Motor neuron (in vitro differentiated cells): ENCODE measurements at regions not wholly inside any gene's neighbourhood (a gene's known extent, or its start where the extent isn't known, plus 50 kb on each side); places are given as distances from the start of the nearest gene placed in this dataset.

Experiments
- ATAC-seq, 8 experiments: fragments of 200-7000 bp; cut with Tn5 transposase; replicated peaks in 6 of 8; 2 replicates each; pipeline ENCODE4 v1.8.0; 2021; ENCODE audit warnings: mild to moderate bottlenecking in 8 of 8, moderate library complexity in 8 of 8
- H3K27ac ChIP-seq, 2 donors: fragments of 250-450 bp; sonication (Bioruptor Pico); 2 replicates each; pipeline ENCODE4 v1.9.0; 2021; ENCODE audit warnings: antibody characterized with exemption in 2 of 2, mild to moderate bottlenecking in 2 of 2, moderate library complexity in 1 of 2
- H3K4me1 ChIP-seq, 2 donors: fragments of 250-450 bp; sonication (Bioruptor Pico); replicated peaks in 1 of 2; 2 replicates each; pipeline ENCODE4 v1.6.1; 2021; ENCODE audit warnings: antibody characterized with exemption in 2 of 2, mild to moderate bottlenecking in 2 of 2, moderate library complexity in 1 of 2
- H3K4me3 ChIP-seq, 5 donors: fragments of 250-450 bp; sonication (Bioruptor Pico); 2 replicates each; pipeline ENCODE4 v1.9.0; 2021; ENCODE audit warnings: antibody characterized with exemption in 5 of 5, mild to moderate bottlenecking in 5 of 5, moderate library complexity in 4 of 5
- WGBS, 10 experiments: fragments of 450-650 bp; shearing (Covaris generic); methylation state at CpG; one replicate each; pipeline ENCODE4 v1.0.0; 2022; 5-methylcytosine and 5-hydroxymethylcytosine counted together
- in situ Hi-C, 9 experiments: fragments of 400-800 bp; cut with MboI; loops; one replicate each; pipeline ENCODE4 v1.15.0; 2021; ENCODE audit warnings: low sequenced_read_pairs in 9 of 9, low pct_unique_long_range_greater_than_20kb in 2 of 9; ENCODE audit not compliant: unreplicated experiment in 9 of 9

DNA sequence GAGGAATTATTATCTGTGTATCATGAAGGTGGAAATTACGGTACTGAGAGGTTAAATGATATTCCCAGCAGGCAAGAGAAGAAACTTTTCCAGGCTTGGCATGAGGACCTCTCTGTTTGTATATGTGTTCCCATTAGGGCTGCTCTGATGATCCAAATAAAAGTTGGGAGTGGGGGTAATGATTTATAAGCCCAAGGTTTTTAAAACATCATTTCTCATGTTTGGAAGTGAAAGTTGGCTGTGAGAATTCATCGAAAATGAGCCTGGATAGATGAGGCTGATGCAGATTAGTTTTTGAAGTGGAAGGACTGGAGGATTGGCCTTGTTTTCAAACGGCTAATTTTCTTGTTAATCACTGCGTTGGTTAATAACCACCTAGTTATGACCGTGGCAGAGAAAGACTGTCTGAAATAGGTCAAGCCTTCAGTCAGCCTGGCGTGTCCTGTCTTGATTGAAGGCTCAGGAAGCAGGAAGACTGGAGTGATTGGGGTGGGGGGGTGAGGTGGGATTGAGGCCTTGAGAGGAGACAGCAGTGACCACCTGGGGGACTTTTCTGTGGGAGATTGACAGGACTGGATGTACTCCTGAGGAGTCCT, 391.0 kb upstream of the WWC1 start:
- Histone ChIP-seq H3K4me3 (no peak overlapping the region), H3K4me1 (peaks cover 8 to 23% of the 10 kb centered on the region in 2 donors), H3K27ac (no peak overlapping the region)
- no peak for ATAC-seq
- in situ Hi-C loops: no loop called here
- 25 to 100% (median 73%) methylated on average over 1 to 6 of the region's 6 CpGs for WGBS, 10 experiments

DNA sequence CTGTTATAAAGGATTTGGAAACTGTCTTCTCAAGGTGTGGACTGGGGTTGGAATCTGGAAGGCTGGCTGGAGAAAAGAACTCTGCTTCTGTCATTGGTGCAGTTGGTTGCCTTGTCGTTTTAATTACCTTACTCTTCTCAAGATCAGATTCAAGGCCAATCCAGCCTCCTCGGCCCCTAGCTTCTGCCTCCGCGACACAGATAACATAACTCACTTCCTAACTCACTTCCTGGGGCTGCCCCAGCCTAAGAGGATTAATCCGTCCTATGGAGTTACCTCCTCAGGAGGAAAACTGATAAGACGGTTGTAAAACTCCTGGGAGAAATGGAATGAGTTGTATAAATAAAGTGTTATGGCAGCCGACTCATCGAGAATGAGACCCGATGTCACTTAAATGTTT, 389.1 kb upstream of the WWC1 start:
- ATAC-seq: no peak
- 8 to 100% (median 83%) methylated on average over 1 to 8 of the region's 9 CpGs for WGBS, 10 experiments
- no peak overlapping the region for H3K4me3 ChIP-seq
- H3K27ac ChIP-seq: no peak overlapping the region
- peaks cover 4 to 22% of the 10 kb centered on the region in 2 donors for H3K4me1 ChIP-seq
- in situ Hi-C loops: no loop called here

DNA sequence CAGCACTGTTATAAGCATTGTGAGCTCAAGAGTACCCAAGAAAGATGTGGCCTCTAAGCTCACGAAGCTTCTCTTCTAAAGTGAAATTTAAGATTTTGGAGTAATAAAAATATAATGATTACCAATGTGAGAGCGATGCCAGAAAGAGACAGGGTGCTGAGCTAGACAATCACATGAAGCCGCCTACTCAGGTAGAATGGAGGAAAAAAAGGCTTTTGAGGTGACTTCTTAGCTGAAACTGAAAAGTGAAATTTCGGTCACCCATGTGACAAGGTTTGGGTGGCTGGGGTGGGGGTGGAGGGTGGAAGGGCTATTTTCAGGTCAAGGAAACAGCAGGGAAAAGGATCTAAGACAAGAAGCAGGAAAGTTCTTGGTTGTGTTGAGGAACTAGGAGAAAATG, 388.2 kb upstream of the WWC1 start:
- 33 to 100% (median 90%) methylated on average over 1 to 3 of the region's 4 CpGs; no CpG with 5 or more reads in 3 of the 10 experiments for WGBS, 10 experiments
- no peak for ATAC-seq
- Histone ChIP-seq H3K4me3 (no peak overlapping the region), H3K4me1 (peaks cover 4 to 16% of the 10 kb centered on the region in 2 donors), H3K27ac (no peak overlapping the region)
- in situ Hi-C loops: no loop called here

DNA sequence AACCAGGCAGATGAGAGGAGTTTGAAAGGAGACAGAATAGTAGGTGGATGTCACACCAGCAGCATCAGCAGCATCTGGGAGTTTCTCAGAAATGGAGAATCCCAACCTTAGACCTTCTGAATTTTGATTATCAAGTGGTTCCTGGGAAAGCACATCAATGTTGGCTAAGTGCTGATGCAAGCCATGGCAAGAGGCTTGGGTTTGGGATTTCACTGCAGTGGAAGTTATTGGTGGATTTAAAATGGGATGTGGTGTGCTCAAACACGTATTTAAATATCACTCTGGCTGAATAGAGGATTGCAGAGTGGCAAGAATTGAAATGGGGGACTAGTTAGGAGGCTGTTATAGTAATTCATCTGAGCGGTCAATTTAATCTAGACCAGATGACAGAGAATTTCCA, 387.8 kb upstream of the WWC1 start:
- in situ Hi-C loops: no loop called here
- Histone ChIP-seq H3K4me1 (peaks cover 4 to 16% of the 10 kb centered on the region in 2 donors), H3K4me3 (no peak overlapping the region), H3K27ac (no peak overlapping the region)
- WGBS, 10 experiments: 0 to 83% (median 58%) methylated on average over 1 to 2 of the region's 2 CpGs; no CpG with 5 or more reads in 2 of the 10 experiments
- ATAC-seq: peak in 5 of 8 experiments; percentile 19 to 72 (median 41)

DNA sequence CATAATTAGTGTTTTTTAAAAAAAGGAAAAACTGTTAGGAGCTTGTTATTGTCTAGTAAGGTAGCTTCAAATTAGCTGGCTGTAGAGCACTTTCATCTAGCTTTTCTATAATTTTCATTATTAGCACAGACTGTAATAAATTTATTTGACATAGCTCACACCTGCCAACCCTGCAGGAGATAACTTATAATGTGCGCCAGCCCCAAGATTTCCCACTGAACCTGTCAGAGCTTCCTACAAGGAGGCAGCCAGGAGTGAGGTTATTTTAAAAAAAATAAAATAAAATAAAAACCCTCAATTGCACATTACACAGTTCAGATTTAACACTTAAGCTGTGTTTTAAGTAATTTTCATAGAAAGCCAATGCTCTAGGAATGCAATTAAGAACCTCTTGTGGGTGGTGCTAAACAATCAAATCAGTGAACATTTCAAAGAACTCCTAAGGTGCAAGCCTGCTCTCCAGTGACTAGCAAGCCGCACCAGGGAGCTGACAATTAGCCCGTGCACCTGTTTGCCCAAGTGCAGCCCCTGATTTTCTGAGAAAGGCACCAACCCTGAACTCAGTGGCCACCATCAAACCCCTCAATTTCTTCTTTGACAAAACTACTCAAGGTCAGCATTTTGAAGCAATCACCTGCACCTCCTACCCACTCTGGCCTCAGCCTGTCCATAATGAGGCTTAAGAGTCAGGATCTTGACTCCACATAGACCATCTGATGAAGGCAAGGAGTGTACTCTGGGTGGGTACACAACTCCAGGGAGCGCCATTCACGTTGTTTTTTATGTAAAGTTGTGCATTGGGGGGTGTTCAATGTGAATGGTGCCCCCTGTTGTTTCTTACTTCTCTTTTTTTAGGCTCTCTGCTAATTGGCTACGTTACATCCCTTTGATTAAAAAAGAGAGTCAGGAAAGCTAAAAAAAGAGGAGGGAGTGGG, 385.3 kb upstream of the WWC1 start:
- Histone ChIP-seq H3K4me1 (peaks cover 4 to 16% of the 10 kb centered on the region in 2 donors), H3K4me3 (no peak overlapping the region), H3K27ac (no peak overlapping the region)
- in situ Hi-C loops: no loop called here
- ATAC-seq: peak in 4 of 8 experiments; percentile 49 to 67 (median 59)
- 40 to 100% (median 59%) methylated on average over 1 to 6 of the region's 6 CpGs; no CpG with 5 or more reads in 1 of the 10 experiments for WGBS, 10 experiments

DNA sequence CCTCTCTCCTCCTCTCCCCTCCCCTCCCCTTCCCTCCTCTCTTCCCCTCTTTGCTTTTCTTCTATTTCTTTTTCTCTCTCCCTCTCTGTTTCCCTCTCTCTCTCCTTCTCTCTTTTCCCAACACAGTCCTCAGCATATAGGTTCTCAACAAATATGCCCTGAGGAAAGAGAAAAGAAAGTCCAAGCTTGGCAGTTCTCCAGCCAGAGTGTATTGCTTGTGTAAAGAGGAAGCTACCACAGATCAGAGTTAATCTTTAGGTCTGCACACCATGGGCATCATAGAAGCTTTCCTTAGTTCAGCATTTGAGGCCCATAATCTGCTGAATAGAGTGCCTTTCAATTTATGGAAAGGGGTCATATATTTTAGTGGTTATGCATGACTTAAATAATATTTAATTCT, 382.8 kb upstream of the WWC1 start:
- in situ Hi-C loops: no loop called here
- no peak for ATAC-seq
- Histone ChIP-seq H3K27ac (no peak overlapping the region), H3K4me3 (no peak overlapping the region), H3K4me1 (peaks cover 2 to 11% of the 10 kb centered on the region in 2 donors)

DNA sequence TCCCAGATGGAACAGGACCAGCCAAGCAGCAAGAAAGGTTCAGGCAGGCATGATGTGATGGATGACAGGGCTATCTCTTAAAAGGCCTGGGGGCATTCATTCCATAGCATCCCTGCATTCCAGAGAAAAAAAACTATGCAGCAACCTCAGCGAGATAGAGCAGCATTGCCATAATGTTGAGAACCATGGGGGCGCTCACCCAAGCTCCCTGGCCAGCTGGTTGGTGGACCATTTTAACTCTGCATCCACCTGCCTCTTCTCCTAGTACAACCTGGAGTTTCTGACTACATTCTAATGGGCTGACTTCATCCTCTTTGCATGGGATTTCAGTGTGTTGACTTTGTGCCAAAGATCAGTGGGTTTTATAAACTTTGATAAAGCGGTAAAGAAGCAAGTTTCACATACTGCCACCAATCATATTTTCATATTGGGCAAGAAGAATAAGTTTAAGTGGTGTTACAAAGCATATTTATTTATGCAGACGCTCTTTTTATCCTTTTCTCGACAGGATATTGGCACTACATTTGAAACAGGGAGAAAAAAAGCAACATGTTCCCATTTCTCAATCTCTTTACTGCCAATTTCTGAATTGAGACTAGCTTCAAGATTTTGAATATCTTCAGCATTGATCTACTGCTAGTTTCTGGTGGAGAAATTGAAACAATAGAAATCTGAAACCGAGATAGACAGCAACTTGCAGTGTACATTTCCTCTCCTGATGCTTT, 378.3 kb upstream of the WWC1 start:
- no peak for ATAC-seq
- Histone ChIP-seq H3K4me3 (no peak overlapping the region), H3K27ac (no peak overlapping the region), H3K4me1 (peaks cover 23 to 24% of the 10 kb centered on the region in 2 donors)
- WGBS, 10 experiments: 0 to 100% (median 76%) methylated on average over 1 to 6 of the region's 6 CpGs
- in situ Hi-C loops: no loop called here

DNA sequence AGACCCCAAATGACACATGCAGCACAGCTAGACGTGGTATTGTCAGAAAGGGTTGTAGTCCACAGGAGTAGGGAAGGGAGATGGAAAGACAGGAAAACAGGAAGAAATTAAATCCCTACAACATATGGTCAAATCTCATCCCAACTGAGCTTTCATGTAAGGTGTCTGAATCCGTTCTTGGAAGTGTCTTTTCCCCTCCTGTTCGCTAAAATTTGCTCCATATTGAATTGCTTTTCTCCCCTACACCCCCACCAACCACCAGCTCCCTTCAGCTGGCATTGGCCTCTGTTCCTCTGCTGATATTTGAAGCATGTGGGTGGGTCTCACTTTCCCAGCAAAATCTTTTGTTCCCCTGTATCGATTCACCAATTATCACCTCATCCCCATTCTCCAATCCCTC, 376.2 kb upstream of the WWC1 start:
- 11 to 100% (median 50%) methylated on average over 2 to 4 of the region's 4 CpGs; no CpG with 5 or more reads in 3 of the 10 experiments for WGBS, 10 experiments
- H3K4me3 ChIP-seq: no peak overlapping the region
- in situ Hi-C loops: no loop called here
- no peak for ATAC-seq
- peaks cover 39 to 43% of the 10 kb centered on the region in 2 donors for H3K4me1 ChIP-seq
- no peak overlapping the region for H3K27ac ChIP-seq

DNA sequence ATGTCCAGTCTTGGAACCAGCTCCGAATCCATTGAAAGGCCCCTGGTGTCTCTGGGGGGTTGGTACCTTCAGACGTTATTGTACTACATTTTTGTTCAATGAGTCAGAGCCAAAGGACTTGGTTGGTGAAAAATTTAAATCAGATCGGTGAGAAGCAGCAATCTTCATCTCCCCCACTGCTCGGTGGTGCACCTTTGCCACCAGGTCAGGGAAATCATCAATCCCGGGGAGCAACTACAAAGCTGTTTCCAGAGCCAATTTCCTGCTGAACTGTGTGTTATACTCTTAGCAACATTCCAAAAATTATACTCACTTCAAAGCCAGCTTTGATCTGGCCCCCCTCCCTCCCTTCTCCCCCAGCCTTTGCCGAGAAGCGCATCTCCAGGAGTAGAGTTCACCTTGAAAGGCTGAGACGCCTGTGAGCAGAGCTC, 375.2 kb upstream of the WWC1 start:
- no peak overlapping the region for H3K4me3 ChIP-seq
- no peak for ATAC-seq
- peaks cover 39 to 46% of the 10 kb centered on the region in 2 donors for H3K4me1 ChIP-seq
- 0 to 100% (median 56%) methylated on average over 1 to 6 of the region's 8 CpGs; no CpG with 5 or more reads in 3 of the 10 experiments for WGBS, 10 experiments
- in situ Hi-C loops: no loop called here
- peak overlapping the region; percentile 18 to 71 for H3K27ac ChIP-seq

DNA sequence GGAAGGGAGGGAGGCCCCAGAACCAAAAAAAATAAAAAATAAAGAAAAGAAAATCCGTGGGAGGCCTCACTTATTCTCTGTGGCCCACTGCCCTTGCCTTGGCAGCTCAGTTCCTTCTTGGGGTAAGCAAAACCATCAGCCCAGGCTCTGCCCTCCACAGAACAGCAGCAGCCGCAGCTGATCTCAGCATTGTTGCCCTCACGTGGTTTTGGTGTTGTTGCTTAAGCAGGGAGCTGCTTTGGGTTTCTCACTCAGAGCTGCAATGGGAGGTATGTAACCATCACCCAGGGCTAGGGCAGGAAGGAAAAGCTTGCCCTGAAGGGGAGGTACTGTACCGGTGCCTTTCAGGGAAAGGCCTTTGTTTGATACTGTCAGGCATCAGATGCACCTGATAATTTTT, 374.7 kb upstream of the WWC1 start:
- Histone ChIP-seq H3K27ac (peak overlapping the region; percentile 18 to 71), H3K4me1 (peaks cover 39 to 46% of the 10 kb centered on the region in 2 donors), H3K4me3 (no peak overlapping the region)
- peak in 4 of 8 experiments; percentile 11 to 33 (median 12) for ATAC-seq
- 0 to 83% (median 24%) methylated on average over 1 to 3 of the region's 4 CpGs; no CpG with 5 or more reads in 4 of the 10 experiments for WGBS, 10 experiments
- in situ Hi-C loops: no loop called here

DNA sequence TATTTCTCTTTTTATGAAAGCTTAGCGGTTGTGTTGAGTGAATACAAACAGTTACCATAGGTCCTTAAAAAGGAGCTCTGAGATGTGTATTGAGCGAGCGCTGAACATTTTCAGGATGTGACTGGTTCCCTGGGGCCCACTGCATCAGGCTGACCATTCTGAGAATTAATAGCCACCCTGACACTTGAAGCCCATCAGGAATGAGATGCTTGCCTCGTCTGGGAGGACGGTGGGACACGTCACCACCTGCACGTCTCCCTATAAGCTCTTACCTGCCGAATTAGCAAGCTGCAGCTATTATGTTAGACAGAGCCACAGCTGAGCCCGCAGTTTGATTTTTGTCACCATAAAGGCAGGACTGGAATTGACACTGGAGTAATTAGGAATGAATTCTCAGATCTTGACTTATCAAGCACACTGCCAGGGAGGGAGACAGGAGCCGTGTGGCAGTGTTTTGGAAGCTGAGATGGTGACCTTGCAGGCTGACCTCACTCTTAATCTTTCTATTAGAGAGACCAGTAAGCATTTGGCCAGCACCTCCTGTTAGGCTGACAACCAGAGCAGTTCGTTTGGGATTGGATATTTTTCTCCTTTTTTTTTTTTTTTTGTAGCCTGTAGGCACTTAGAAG, 373.1 kb upstream of the WWC1 start:
- Histone ChIP-seq H3K4me3 (no peak overlapping the region), H3K27ac (peak overlapping the region; percentile 29 to 81), H3K4me1 (peaks cover 44 to 46% of the 10 kb centered on the region in 2 donors)
- in situ Hi-C loops: no loop called here
- 20 to 82% (median 42%) methylated on average over 1 to 9 of the region's 11 CpGs for WGBS, 10 experiments
- ATAC-seq: peak in 5 of 8 experiments; percentile 74 to 90 (median 87)

DNA sequence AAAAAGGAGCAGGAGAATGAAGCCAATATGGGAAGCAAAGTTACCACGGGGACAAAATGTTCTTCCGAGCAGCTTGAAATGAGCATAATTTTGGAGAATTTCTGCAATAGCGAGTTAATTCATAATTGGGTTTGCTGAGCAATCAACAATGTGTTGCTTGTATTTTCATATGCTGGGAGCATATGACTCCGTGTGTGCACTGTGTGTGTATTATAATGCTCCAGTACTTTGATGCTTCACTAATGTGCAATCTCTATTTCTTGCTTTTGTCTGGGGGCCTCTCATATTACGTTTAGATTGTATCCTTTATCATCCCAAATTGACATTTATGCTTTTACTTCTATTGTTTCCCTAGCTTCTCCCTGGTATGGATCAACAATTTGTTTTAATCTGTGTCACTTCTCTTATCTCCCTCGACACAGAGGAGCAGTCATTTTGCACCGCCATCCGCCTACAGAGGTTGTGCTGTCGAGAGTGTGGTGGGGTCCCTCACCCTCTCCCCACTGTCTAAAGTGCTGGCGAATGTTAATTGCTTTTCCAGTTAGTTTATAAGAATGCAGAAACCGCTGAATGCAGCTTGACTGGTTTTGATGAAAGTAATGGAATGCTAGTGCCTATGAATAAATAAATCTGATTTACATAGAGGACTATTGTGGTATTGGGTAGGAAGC, 372.5 kb upstream of the WWC1 start:
- Histone ChIP-seq H3K27ac (peak overlapping the region; percentile 29 to 81), H3K4me1 (peaks cover 44 to 46% of the 10 kb centered on the region in 2 donors), H3K4me3 (no peak overlapping the region)
- 10 to 86% (median 43%) methylated on average over 1 to 11 of the region's 11 CpGs for WGBS, 10 experiments
- in situ Hi-C loops: no loop called here
- peak; percentile 26 to 80 (median 54) for ATAC-seq
